Rectal smooth muscle tissue (tissue), 1 donor: ENCODE measurements at regions not wholly inside any gene's neighbourhood (a gene's known extent, or its start where the extent isn't known, plus 50 kb on each side); places are given as distances from the start of the nearest gene placed in this dataset.

Experiments used
- H3K27ac ChIP-seq: one replicate; pipeline ENCODE4 v1.7.0; 2013; ENCODE audit warnings: low read depth, low read length, inconsistent platforms
- H3K27me3 ChIP-seq: one replicate; pipeline ENCODE4 v1.7.0; 2013; ENCODE audit warnings: low read length; ENCODE audit not compliant: control insufficient read depth, insufficient read depth
- H3K36me3 ChIP-seq: one replicate; pipeline ENCODE4 v1.7.0; 2013; ENCODE audit warnings: low read length; ENCODE audit not compliant: control insufficient read depth, insufficient read depth
- H3K4me1 ChIP-seq: one replicate; pipeline ENCODE4 v1.7.0; 2013; ENCODE audit warnings: low read length; ENCODE audit not compliant: control insufficient read depth, insufficient read depth
- H3K4me3 ChIP-seq: one replicate; pipeline ENCODE4 v1.7.0; 2013; ENCODE audit warnings: low read length
- H3K9ac ChIP-seq: one replicate; pipeline ENCODE4 v1.7.0; 2013; ENCODE audit warnings: low read length

GRCh38 chr1:166322470-166322869 lies 155.7 kb upstream of the FAM78B start:
- Histone ChIP-seq H3K36me3 (no peaks in the 10 kb centered on the region), H3K9ac (no peak overlapping the region), H3K27ac (no peak overlapping the region), H3K27me3 (no peaks in the 10 kb centered on the region), H3K4me3 (no peak overlapping the region), H3K4me1 (no peaks in the 10 kb centered on the region)

GRCh38 chr1:166327886-166328285 lies 161.1 kb upstream of the FAM78B start:
- H3K27me3 ChIP-seq, result no peaks in the 10 kb centered on the region
- no peak overlapping the region for H3K27ac ChIP-seq
- no peak overlapping the region for H3K4me3 ChIP-seq
- no peaks in the 10 kb centered on the region for H3K4me1 ChIP-seq
- no peak overlapping the region for H3K9ac ChIP-seq
- H3K36me3 ChIP-seq, result no peaks in the 10 kb centered on the region

GRCh38 chr1:166328956-166329355 lies 162.2 kb upstream of the FAM78B start:
- Histone ChIP-seq H3K4me1 (no peaks in the 10 kb centered on the region), H3K4me3 (no peak overlapping the region), H3K36me3 (no peaks in the 10 kb centered on the region), H3K27ac (no peak overlapping the region), H3K9ac (no peak overlapping the region), H3K27me3 (no peaks in the 10 kb centered on the region)

- no peak overlapping the region for H3K4me3 ChIP-seq
- no peaks in the 10 kb centered on the region for H3K27me3 ChIP-seq
- H3K27ac ChIP-seq, result no peak overlapping the region
- no peaks in the 10 kb centered on the region for H3K4me1 ChIP-seq
- no peak overlapping the region for H3K9ac ChIP-seq
- H3K36me3 ChIP-seq, result no peaks in the 10 kb centered on the region
These were observed 163.3 kb upstream of the FAM78B start for GRCh38 chr1:166330096-166330495.

- Histone ChIP-seq H3K36me3 (no peaks in the 10 kb centered on the region), H3K4me3 (no peak overlapping the region), H3K9ac (no peak overlapping the region), H3K4me1 (no peaks in the 10 kb centered on the region), H3K27me3 (no peaks in the 10 kb centered on the region), H3K27ac (no peak overlapping the region)
These were observed 171.3 kb upstream of the FAM78B start for GRCh38 chr1:166338105-166338504.

- Histone ChIP-seq H3K27me3 (no peaks in the 10 kb centered on the region), H3K9ac (no peak overlapping the region), H3K36me3 (no peaks in the 10 kb centered on the region), H3K4me1 (no peaks in the 10 kb centered on the region), H3K4me3 (no peak overlapping the region), H3K27ac (no peak overlapping the region)
These were observed 173.9 kb upstream of the FAM78B start for GRCh38 chr1:166340709-166341108.

DNA sequence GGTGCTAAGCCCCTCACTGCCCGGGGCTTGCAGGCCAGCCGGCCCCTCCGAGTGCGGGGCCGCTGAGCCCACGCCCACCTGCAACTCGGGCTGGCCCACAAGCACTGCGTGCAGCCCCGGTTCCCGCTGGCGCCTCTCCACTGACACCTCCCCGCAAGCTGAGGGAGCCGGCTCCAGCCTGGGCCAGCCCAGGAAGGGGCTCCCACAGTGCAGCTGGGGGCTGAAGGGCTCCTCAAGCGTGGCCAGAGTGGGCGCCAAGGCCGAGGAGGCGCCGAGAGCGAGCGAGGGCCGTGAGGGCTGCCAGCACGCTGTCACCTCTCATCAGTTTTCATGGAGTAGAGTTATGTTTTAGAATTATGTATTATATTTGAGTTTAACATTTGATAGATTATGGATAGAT lies 176.5 kb upstream of the FAM78B start:
- Histone ChIP-seq H3K27ac (no peak overlapping the region), H3K4me1 (no peaks in the 10 kb centered on the region), H3K9ac (no peak overlapping the region), H3K27me3 (no peaks in the 10 kb centered on the region), H3K36me3 (no peaks in the 10 kb centered on the region), H3K4me3 (no peak overlapping the region)

GRCh38 chr1:166350490-166350889 lies 183.7 kb upstream of the FAM78B start:
- H3K4me1 ChIP-seq, result no peaks in the 10 kb centered on the region
- H3K4me3 ChIP-seq, result no peak overlapping the region
- H3K27me3 ChIP-seq, result no peaks in the 10 kb centered on the region
- no peaks in the 10 kb centered on the region for H3K36me3 ChIP-seq
- H3K9ac ChIP-seq, result no peak overlapping the region
- H3K27ac ChIP-seq, result no peak overlapping the region

GRCh38 chr1:166351676-166352075 lies 184.9 kb upstream of the FAM78B start:
- no peak overlapping the region for H3K9ac ChIP-seq
- H3K4me1 ChIP-seq, result no peaks in the 10 kb centered on the region
- no peak overlapping the region for H3K27ac ChIP-seq
- H3K27me3 ChIP-seq, result no peaks in the 10 kb centered on the region
- H3K4me3 ChIP-seq, result no peak overlapping the region
- H3K36me3 ChIP-seq, result no peaks in the 10 kb centered on the region

DNA sequence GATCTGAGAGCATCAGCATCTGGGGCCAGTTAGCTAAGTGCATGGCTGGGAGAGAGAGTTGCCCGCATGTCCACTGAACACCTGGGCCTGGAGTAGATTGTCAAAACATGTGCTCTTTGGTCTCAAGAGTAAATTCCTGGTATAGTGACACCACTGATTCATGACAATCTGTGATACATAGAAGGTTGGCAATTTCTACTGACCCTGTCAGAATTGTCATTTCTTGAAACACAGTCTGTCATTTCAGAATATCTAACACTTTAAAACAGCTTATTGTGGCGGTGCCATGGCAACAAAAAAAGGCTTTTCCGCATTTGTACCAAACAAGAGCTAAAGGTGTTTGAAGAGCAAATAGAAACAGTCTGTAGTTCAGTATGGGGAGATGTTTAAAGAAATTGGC lies 186.4 kb upstream of the FAM78B start:
- Histone ChIP-seq H3K36me3 (no peaks in the 10 kb centered on the region), H3K27ac (no peak overlapping the region), H3K27me3 (no peaks in the 10 kb centered on the region), H3K9ac (no peak overlapping the region), H3K4me3 (no peak overlapping the region), H3K4me1 (no peaks in the 10 kb centered on the region)

GRCh38 chr1:166354406-166354805 lies 187.6 kb upstream of the FAM78B start:
- Histone ChIP-seq H3K4me3 (no peak overlapping the region), H3K27me3 (no peaks in the 10 kb centered on the region), H3K36me3 (no peaks in the 10 kb centered on the region), H3K9ac (no peak overlapping the region), H3K27ac (no peak overlapping the region), H3K4me1 (no peaks in the 10 kb centered on the region)

DNA sequence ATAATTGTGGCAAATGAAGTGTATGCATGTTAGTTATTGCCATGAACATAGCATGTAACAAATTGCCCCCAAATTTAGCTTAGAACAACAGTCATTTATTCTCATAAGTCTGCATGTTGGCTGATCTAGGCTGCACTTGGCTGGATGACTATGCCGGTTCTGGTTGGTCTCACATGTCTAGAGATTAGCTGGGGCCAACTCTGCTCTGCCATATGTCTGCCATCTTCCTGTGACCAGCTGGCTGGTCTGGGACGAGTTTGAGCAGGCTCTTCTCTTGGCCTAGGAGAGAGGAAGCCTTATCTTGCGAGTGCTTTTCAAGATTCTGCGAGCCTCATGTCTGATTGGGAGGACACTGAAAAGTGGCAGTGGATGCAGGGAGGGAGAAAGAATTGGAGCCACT lies 198.3 kb upstream of the FAM78B start:
- Histone ChIP-seq H3K27ac (no peak overlapping the region), H3K9ac (no peak overlapping the region), H3K4me1 (no peaks in the 10 kb centered on the region), H3K4me3 (no peak overlapping the region), H3K36me3 (no peaks in the 10 kb centered on the region), H3K27me3 (no peaks in the 10 kb centered on the region)

- Histone ChIP-seq H3K4me3 (no peak overlapping the region), H3K4me1 (no peaks in the 10 kb centered on the region), H3K9ac (no peak overlapping the region), H3K27ac (no peak overlapping the region), H3K27me3 (no peaks in the 10 kb centered on the region), H3K36me3 (no peaks in the 10 kb centered on the region)
These were observed 201.2 kb upstream of the FAM78B start for GRCh38 chr1:166368030-166368429.

DNA sequence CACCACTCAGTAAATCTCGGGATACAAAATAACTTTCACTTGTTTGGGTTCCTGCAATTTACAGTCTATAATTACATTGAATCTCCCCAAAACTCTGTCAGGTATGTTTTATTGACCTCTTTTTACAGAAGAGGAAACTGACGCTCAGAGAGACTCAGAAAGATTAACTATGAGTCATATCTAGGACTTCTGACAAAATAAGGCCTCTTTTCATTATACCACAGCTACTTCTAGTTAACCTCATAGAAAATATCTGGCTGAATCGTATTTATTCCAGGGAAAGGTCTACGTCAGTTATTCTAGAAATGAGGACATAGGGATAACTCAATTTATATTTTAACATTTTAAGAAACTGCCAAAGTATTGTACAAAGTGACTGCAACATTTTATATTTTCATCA lies 211.1 kb upstream of the FAM78B start:
- H3K36me3 ChIP-seq, result no peaks in the 10 kb centered on the region
- H3K9ac ChIP-seq, result no peak overlapping the region
- no peaks in the 10 kb centered on the region for H3K27me3 ChIP-seq
- H3K4me3 ChIP-seq, result no peak overlapping the region
- no peak overlapping the region for H3K27ac ChIP-seq
- H3K4me1 ChIP-seq, result no peaks in the 10 kb centered on the region
